GM12878 (cell line): ENCODE measurements at regions not wholly inside any gene's neighbourhood (a gene's known extent, or its start where the extent isn't known, plus 50 kb on each side); places are given as distances from the start of the nearest gene placed in this dataset.

Experiments used
- ATAC-seq: fragments of 200-7000 bp; cut with Tn5 transposase; 3 replicates; pipeline ENCODE4 v1.9.1; 2020; ENCODE audit warnings: mild to moderate bottlenecking, moderate library complexity
- BruUV-seq: library from RNA; stranded (reverse); fragments of 400-500 nt; replicated peaks from 2 replicates; lab custom pipeline; 2021; lab: Mats Ljungman, UMichigan
- CTCF ChIA-PET: fragments of 300-600 bp; sonication (Branson Sonifier 250); formaldehyde crosslinking; extraction: SDS; loops from one replicate; lab custom pipeline; 2021; ENCODE audit warnings: inconsistent platforms; lab: Yijun Ruan, JAX
- POLR2A ChIA-PET: fragments of 350-600 bp; formaldehyde crosslinking; extraction: SDS; loops from one replicate; lab custom pipeline; 2021; ENCODE audit warnings: inconsistent platforms; lab: Charles Lee
- RAD21 ChIA-PET: fragments of 300-600 bp; sonication (Branson Sonifier 250); formaldehyde crosslinking; loops from one replicate; lab custom pipeline; 2023; ENCODE audit warnings: antibody characterized with exemption; ENCODE audit not compliant: unreplicated experiment; lab: Charles Lee
- SMC1A ChIA-PET: fragments of 300-600 bp; sonication (Branson Sonifier 250); formaldehyde crosslinking; loops from one replicate; lab custom pipeline; 2023; ENCODE audit not compliant: unreplicated experiment, uncharacterized antibody; lab: Charles Lee
- DNase-seq: peaks from one replicate; pipeline ENCODE4 v3.0.0-alpha.2; 2011; ENCODE audit warnings: low read depth, low spot score
- FAIRE-seq: peaks from 3 replicates; lab custom pipeline; 2011; peaks lifted over from hg19 to GRCh38; lab: Jason Lieb, UNC
- H2AFZ ChIP-seq: 2 replicates; pipeline ENCODE4 v1.6.0; 2011; ENCODE audit warnings: low read depth, low read length, control low read depth; ENCODE audit not compliant: control insufficient read depth
- H3K27ac ChIP-seq: 2 replicates; pipeline ENCODE4 v1.5.1; 2011; ENCODE audit warnings: control low read depth; ENCODE audit not compliant: control insufficient read depth, insufficient read depth
- H3K27me3 ChIP-seq, 2 experiments: replicated peaks in 1 of 2; 2 replicates each; pipeline versions ENCODE4 v1.6.0 to v1.6.1; 2011; ENCODE audit warnings: low read length in 1 of 2; ENCODE audit not compliant: control insufficient read depth in 2 of 2, insufficient read depth in 2 of 2
- H3K36me3 ChIP-seq, 2 experiments: 2 replicates each; pipeline ENCODE4 v1.5.1; 2011; ENCODE audit warnings: low read length in 1 of 2; ENCODE audit not compliant: control insufficient read depth in 2 of 2, insufficient read depth in 2 of 2
- H3K4me1 ChIP-seq: 2 replicates; pipeline ENCODE4 v1.6.1; 2011; ENCODE audit warnings: mild to moderate bottlenecking, low read length, moderate library complexity, mixed read lengths; ENCODE audit not compliant: control insufficient read depth, insufficient read depth
- H3K4me2 ChIP-seq: 2 replicates; pipeline ENCODE4 v1.6.0; 2011; ENCODE audit warnings: control low read depth; ENCODE audit not compliant: control insufficient read depth, insufficient read depth
- H3K4me3 ChIP-seq: fragments of 200-600 bp; sonication (generic); 2 replicates; pipeline ENCODE4 v1.5.1; 2016
- H3K79me2 ChIP-seq: 2 replicates; pipeline ENCODE4 v1.6.0; 2011; ENCODE audit warnings: low read length; ENCODE audit not compliant: control insufficient read depth, insufficient read depth
- H3K9ac ChIP-seq: 2 replicates; pipeline ENCODE4 v1.8.0; 2011; ENCODE audit warnings: low read length, control low read depth, mixed read lengths; ENCODE audit not compliant: control insufficient read depth, insufficient read depth
- H3K9me3 ChIP-seq: replicated peaks from 3 replicates; pipeline ENCODE4 v1.5.1; 2011; ENCODE audit warnings: mild to moderate bottlenecking, low read length; ENCODE audit not compliant: control insufficient read depth, insufficient read depth
- H4K20me1 ChIP-seq: 2 replicates; pipeline ENCODE4 v1.6.0; 2011; ENCODE audit not compliant: control insufficient read depth, insufficient read depth
- ATF7 ChIP-seq: fragments of 450-650 bp; IDR thresholded peaks from 2 replicates; pipeline ENCODE4 v1.6.1; 2016; ENCODE audit warnings: low read depth, mild to moderate bottlenecking
- BACH1 ChIP-seq: fragments of 450-650 bp; IDR thresholded peaks from 2 replicates; pipeline ENCODE4 v1.6.1; 2017; ENCODE audit warnings: mild to moderate bottlenecking, borderline replicate concordance
- EED ChIP-seq: sonication (generic); IDR thresholded peaks from 2 replicates; pipeline ENCODE4 v1.6.1; 2016; ENCODE audit warnings: antibody characterized with exemption, low read depth
- ESRRA ChIP-seq: IDR thresholded peaks from 2 replicates; pipeline ENCODE4 v1.6.1; 2012; ENCODE audit warnings: mild to moderate bottlenecking, low read length, improper control_type of control experiment
- GATAD2B ChIP-seq: fragments of 450-650 bp; conservative IDR thresholded peaks from 2 replicates; pipeline ENCODE4 v1.6.1; 2017; ENCODE audit warnings: low read depth, mild to moderate bottlenecking, moderate library complexity
- HDAC2 ChIP-seq: fragments of 200-600 bp; sonication (generic); IDR thresholded peaks from 2 replicates; pipeline ENCODE4 v1.6.1; 2017
- IRF5 ChIP-seq: fragments of 450-650 bp; IDR thresholded peaks from 2 replicates; pipeline ENCODE4 v1.6.1; 2017; ENCODE audit warnings: borderline replicate concordance
- WGBS: methylation state at CpG from one replicate; pipeline ENCODE4 v1.1.6; 2016; ENCODE audit warnings: low lambda C conversion rate; ENCODE audit not compliant: insufficient replicate concordance, insufficient coverage; ENCODE audit errors: missing lambda C conversion rate; 5-methylcytosine and 5-hydroxymethylcytosine counted together
- in situ Hi-C: fragments of 300-500 bp; cut with MboI; formaldehyde crosslinking; loops from 9 replicates; pipeline ENCODE4 v1.14.3; 2018; ENCODE audit warnings: mixed read lengths
- intact Hi-C: fragments of 100-400 bp; cut with micrococcal nuclease; formaldehyde crosslinking; loops from one replicate; pipeline ENCODE4 v1.14.2; 2022; ENCODE audit not compliant: unreplicated experiment
- TF ChIP-seq, protein P1 (sequence below): fragments of 450-650 bp; IDR thresholded peaks from 2 replicates; pipeline ENCODE4 v1.6.1; 2017; ENCODE audit warnings: mild to moderate bottlenecking

DNA sequence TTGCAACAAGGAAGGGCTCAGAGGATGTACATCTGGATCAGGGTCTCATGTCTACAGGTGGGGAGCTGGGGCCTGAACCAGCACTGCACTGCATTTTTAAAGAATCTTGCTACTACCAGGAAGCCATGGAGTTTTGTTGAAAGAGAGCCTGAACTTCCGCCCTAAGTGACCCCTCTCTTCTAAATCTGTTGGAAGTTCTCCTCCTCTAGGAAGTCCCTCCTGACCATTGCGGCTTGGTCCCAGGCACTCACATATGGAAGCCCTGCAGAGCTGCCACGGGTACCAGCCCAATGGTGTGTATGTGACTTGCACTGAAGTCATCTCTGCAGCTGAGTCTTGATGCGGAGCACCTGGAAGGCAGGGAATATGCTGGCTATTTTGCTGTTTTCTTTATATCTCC, 192.0 kb upstream of the GALNT2 start:
- no peak overlapping the region for H3K4me2 ChIP-seq
- no peaks in the 10 kb centered on the region for H3K36me3 ChIP-seq
- in situ Hi-C loops: no loop called here
- BruUV-seq: no TSS peak
- no peak for DNase-seq
- H4K20me1 ChIP-seq: no peaks in the 10 kb centered on the region
- H3K9me3 ChIP-seq: no peaks in the 10 kb centered on the region
- ATAC-seq: no peak
- POLR2A ChIA-PET: no interaction called here
- TF ChIP-seq ATF7: no peak
- no peak for TF ChIP-seq IRF5
- no peak for TF ChIP-seq GATAD2B
- TF ChIP-seq BACH1: no peak
- TF ChIP-seq ESRRA: no peak
- TF ChIP-seq HDAC2: no peak
- TF ChIP-seq, protein P1, sequence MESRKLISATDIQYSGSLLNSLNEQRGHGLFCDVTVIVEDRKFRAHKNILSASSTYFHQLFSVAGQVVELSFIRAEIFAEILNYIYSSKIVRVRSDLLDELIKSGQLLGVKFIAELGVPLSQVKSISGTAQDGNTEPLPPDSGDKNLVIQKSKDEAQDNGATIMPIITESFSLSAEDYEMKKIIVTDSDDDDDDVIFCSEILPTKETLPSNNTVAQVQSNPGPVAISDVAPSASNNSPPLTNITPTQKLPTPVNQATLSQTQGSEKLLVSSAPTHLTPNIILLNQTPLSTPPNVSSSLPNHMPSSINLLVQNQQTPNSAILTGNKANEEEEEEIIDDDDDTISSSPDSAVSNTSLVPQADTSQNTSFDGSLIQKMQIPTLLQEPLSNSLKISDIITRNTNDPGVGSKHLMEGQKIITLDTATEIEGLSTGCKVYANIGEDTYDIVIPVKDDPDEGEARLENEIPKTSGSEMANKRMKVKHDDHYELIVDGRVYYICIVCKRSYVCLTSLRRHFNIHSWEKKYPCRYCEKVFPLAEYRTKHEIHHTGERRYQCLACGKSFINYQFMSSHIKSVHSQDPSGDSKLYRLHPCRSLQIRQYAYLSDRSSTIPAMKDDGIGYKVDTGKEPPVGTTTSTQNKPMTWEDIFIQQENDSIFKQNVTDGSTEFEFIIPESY: no peak
- TF ChIP-seq EED: no peak
- TF ChIP-seq, all 136 proteins: peak for 0
- Histone ChIP-seq H3K27ac (no peak overlapping the region), H3K27me3 (peaks cover 0 to 2% of the 10 kb centered on the region in 2 experiments; a peak in 2 of 4 replicates), H3K4me3 (no peak overlapping the region), H2AFZ (no peak overlapping the region), H3K79me2 (no peaks in the 10 kb centered on the region), H3K4me1 (no peaks in the 10 kb centered on the region), H3K9ac (no peak overlapping the region)
- RAD21 ChIA-PET: no interaction called here
- SMC1A ChIA-PET: no interaction called here
- CTCF ChIA-PET: no interaction called here
- intact Hi-C loops: no loop called here
- 47% methylated on average over 4 of the region's 4 CpGs for WGBS
- FAIRE-seq: no peak
